H1 (cell line): ENCODE measurements at regions not wholly inside any gene's neighbourhood (a gene's known extent, or its start where the extent isn't known, plus 50 kb on each side); places are given as distances from the start of the nearest gene placed in this dataset. TPM values are rescaled to one million over a fixed set of nuclear protein-coding genes. Genes with fewer than 3 reads are reported as not detected.

ENCODE experiments used
- small RNA-seq: library from polyadenylated mRNA; stranded (forward); fragments of <200 nt; extraction: miRNeasy Mini kit (QIAGEN cat#:217004); gene quantifications from one replicate; pipeline ENCODE3, GENCODE V24; 2013; ENCODE audit not compliant: insufficient read depth

Small RNAs in the stretch of these regions (small RNA-seq; reads per million reads assigned to genes)
- not detected for gene RNU6-753P
